ENCODE measurements at regions not wholly inside any gene's neighbourhood (a gene's known extent, or its start where the extent isn't known, plus 50 kb on each side); places are given as distances from the start of the nearest gene placed in this dataset.

DNA sequence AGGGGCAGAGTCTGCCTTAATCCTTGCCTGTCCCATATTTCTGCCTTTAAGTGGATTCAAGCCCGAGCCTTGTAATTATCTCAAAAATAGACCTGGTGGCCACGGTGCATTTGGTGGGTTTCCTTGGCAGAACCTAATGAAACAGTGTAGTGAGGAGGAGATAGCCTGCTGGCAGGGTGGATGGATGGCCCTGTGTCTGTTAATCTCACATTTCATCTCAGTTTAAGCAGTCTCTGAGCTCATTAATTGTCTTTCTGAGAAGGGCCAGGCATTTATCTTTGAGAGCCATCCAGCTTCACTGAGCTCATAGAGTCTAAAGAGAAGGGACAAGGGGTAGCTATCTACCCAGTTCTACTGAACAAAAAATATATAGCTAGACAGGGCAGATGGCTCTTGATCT lies 364.0 kb upstream of the EEF2KMT start:
- H3K36me3 ChIP-seq (ENCODE audit: insufficient read depth, low read length): no peaks in the 10 kb centered on the region
- CTCF ChIA-PET (ENCODE audit: unreplicated experiment): no interaction called here
- POLR2A ChIA-PET: interaction anchor here (0.7 kb wide), 1 partner anchor 1183 kb away, joined by 4 read pairs; no protein-coding TSS in a partner anchor

DNA sequence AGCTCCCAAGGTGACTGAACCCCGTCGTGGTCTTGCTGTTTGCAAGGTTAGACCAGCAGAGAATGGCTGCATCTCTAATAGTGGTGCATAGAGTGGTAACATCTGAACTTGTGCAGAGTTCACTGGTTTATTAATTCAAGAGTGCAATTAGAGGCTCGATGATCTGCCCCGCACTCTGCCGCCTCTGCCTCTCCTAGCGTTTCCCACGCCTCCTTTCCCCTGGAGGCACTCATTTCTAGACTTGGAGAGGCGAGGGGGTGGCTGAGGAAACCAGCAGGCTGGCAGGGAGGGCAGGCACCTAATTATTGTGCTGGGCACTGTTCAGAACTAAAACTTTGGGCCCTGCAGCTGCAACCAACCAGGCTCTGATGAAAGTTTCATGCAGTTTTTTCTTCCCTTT lies 363.5 kb upstream of the EEF2KMT start:
- Histone ChIP-seq H3K4me2 (ENCODE audit: low read length) (no peak overlapping the region), H3K9me3 (ENCODE audit: low read length) (no peaks in the 10 kb centered on the region), H3K4me3 (ENCODE audit: low read depth, low read length, poor library complexity, severe bottlenecking) (no peak overlapping the region), H3K79me2 (ENCODE audit: insufficient read depth, low read depth, low read length) (no peaks in the 10 kb centered on the region), H3K9me2 (ENCODE audit: insufficient read depth, low read length) (no peaks in the 10 kb centered on the region), H3K27ac (ENCODE audit: low read depth, low read length, poor library complexity, severe bottlenecking) (no peak overlapping the region), H4K20me1 (ENCODE audit: insufficient read depth, low read length) (no peaks in the 10 kb centered on the region), H2AFZ (ENCODE audit: low read length) (no peak overlapping the region), H3K36me3 (ENCODE audit: insufficient read depth, low read length) (no peaks in the 10 kb centered on the region), H3K4me1 (ENCODE audit: insufficient read depth, low read length, poor library complexity, severe bottlenecking) (no peaks in the 10 kb centered on the region)
- POLR2A ChIA-PET: no interaction called here
- TF ChIP-seq EZH2phosphoT487 (IDR thresholded peaks at IDR 0.05; ENCODE audit: borderline replicate concordance, low read depth, low read length): no peak
- TF ChIP-seq, protein P1, sequence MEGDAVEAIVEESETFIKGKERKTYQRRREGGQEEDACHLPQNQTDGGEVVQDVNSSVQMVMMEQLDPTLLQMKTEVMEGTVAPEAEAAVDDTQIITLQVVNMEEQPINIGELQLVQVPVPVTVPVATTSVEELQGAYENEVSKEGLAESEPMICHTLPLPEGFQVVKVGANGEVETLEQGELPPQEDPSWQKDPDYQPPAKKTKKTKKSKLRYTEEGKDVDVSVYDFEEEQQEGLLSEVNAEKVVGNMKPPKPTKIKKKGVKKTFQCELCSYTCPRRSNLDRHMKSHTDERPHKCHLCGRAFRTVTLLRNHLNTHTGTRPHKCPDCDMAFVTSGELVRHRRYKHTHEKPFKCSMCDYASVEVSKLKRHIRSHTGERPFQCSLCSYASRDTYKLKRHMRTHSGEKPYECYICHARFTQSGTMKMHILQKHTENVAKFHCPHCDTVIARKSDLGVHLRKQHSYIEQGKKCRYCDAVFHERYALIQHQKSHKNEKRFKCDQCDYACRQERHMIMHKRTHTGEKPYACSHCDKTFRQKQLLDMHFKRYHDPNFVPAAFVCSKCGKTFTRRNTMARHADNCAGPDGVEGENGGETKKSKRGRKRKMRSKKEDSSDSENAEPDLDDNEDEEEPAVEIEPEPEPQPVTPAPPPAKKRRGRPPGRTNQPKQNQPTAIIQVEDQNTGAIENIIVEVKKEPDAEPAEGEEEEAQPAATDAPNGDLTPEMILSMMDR (conservative IDR thresholded peaks at IDR 0.05; ENCODE audit: low read length): no peak
- no TSS peak for BruUV-seq (replicated peaks)
- CTCF ChIA-PET (ENCODE audit: unreplicated experiment): no interaction called here
- no peak for DNase-seq (ENCODE audit: low spot score)
- intact Hi-C loops (cut with micrococcal nuclease; ENCODE audit: unreplicated experiment): no loop called here

More for the DNA sequence above, 364.0 kb upstream of the EEF2KMT start:
- intact Hi-C loops (cut with micrococcal nuclease; ENCODE audit: unreplicated experiment): no loop called here
- DNase-seq (ENCODE audit: low spot score): no peak
- Histone ChIP-seq H3K9me3 (ENCODE audit: low read length) (no peaks in the 10 kb centered on the region), H4K20me1 (ENCODE audit: insufficient read depth, low read length) (no peaks in the 10 kb centered on the region), H3K4me3 (ENCODE audit: low read depth, low read length, poor library complexity, severe bottlenecking) (no peak overlapping the region), H3K27ac (ENCODE audit: low read depth, low read length, poor library complexity, severe bottlenecking) (no peak overlapping the region), H2AFZ (ENCODE audit: low read length) (no peak overlapping the region), H3K4me2 (ENCODE audit: low read length) (no peak overlapping the region), H3K79me2 (ENCODE audit: insufficient read depth, low read depth, low read length) (no peaks in the 10 kb centered on the region), H3K9me2 (ENCODE audit: insufficient read depth, low read length) (no peaks in the 10 kb centered on the region), H3K4me1 (ENCODE audit: insufficient read depth, low read length, poor library complexity, severe bottlenecking) (no peaks in the 10 kb centered on the region)
- no peak for TF ChIP-seq EZH2phosphoT487 (IDR thresholded peaks at IDR 0.05; ENCODE audit: borderline replicate concordance, low read depth, low read length)
- TF ChIP-seq, protein P1 (conservative IDR thresholded peaks at IDR 0.05; ENCODE audit: low read length): no peak
- BruUV-seq (replicated peaks): no TSS peak

GRCh38 chr16:5460701-5461100 lies 363.1 kb upstream of the EEF2KMT start:
- Histone ChIP-seq H3K4me3 (ENCODE audit: low read depth, low read length, poor library complexity, severe bottlenecking) (no peak overlapping the region), H4K20me1 (ENCODE audit: insufficient read depth, low read length) (no peaks in the 10 kb centered on the region), H2AFZ (ENCODE audit: low read length) (no peak overlapping the region), H3K79me2 (ENCODE audit: insufficient read depth, low read depth, low read length) (no peaks in the 10 kb centered on the region), H3K27ac (ENCODE audit: low read depth, low read length, poor library complexity, severe bottlenecking) (no peak overlapping the region), H3K9me2 (ENCODE audit: insufficient read depth, low read length) (no peaks in the 10 kb centered on the region), H3K9me3 (ENCODE audit: low read length) (no peaks in the 10 kb centered on the region), H3K4me2 (ENCODE audit: low read length) (no peak overlapping the region), H3K36me3 (ENCODE audit: insufficient read depth, low read length) (no peaks in the 10 kb centered on the region), H3K4me1 (ENCODE audit: insufficient read depth, low read length, poor library complexity, severe bottlenecking) (no peaks in the 10 kb centered on the region)
- TF ChIP-seq, protein P1 (conservative IDR thresholded peaks at IDR 0.05; ENCODE audit: low read length): no peak
- TF ChIP-seq EZH2phosphoT487 (IDR thresholded peaks at IDR 0.05; ENCODE audit: borderline replicate concordance, low read depth, low read length): no peak
- no TSS peak for BruUV-seq (replicated peaks)
- ChIA-PET CTCF (ENCODE audit: unreplicated experiment) (no interaction called here), POLR2A (no interaction called here)
- intact Hi-C loops (cut with micrococcal nuclease; ENCODE audit: unreplicated experiment): no loop called here
- no peak for DNase-seq (ENCODE audit: low spot score)
